SH-SY5Y (cell line): ENCODE measurements at regions not wholly inside any gene's neighbourhood (a gene's known extent, or its start where the extent isn't known, plus 50 kb on each side); places are given as distances from the start of the nearest gene placed in this dataset.

Source experiments
- GATA2 ChIP-seq: IDR thresholded peaks from 2 replicates; pipeline ENCODE4 v1.6.1; 2011; ENCODE audit warnings: mild to moderate bottlenecking, low read depth, low read length
- GATA3 ChIP-seq: IDR thresholded peaks from 2 replicates; pipeline ENCODE4 v1.6.1; 2011; ENCODE audit warnings: low read depth, mild to moderate bottlenecking, low read length, moderate library complexity

- TF ChIP-seq GATA2 = no peak
- no peak for TF ChIP-seq GATA3
Measured at GRCh38 chr14:39712293-39712999, 280.2 kb upstream of the FBXO33 start.
